CD4-positive, alpha-beta T cell (primary cell): ENCODE measurements at regions not wholly inside any gene's neighbourhood (a gene's known extent, or its start where the extent isn't known, plus 50 kb on each side); places are given as distances from the start of the nearest gene placed in this dataset.

Source experiments
- ATAC-seq: fragments of 200-7000 bp; cut with Tn5 transposase; one replicate; pipeline ENCODE4 v1.10.0; 2022; ENCODE audit warnings: mild to moderate bottlenecking; ENCODE audit not compliant: poor library complexity
- CTCF ChIA-PET: fragments of 350-600 bp; sonication (Branson Sonifier 250); formaldehyde crosslinking; loops from one replicate; lab custom pipeline; 2021; ENCODE audit warnings: antibody characterized with exemption, inconsistent platforms; lab: Charles Lee
- POLR2A ChIA-PET: fragments of 350-600 bp; sonication (Branson Sonifier 250); formaldehyde crosslinking; loops from one replicate; lab custom pipeline; 2021; ENCODE audit warnings: antibody characterized with exemption, inconsistent platforms; lab: Charles Lee
- DNase-seq, 14 experiments: peaks; one replicate each; pipeline ENCODE4 v3.0.0-alpha.2; 2013 to 2020; ENCODE audit warnings: mixed read lengths in 2 of 14
- H3K27ac ChIP-seq, 2 donors: one replicate each; pipeline versions ENCODE4 v1.5.1 to v1.7.0; 2013; ENCODE audit warnings: low read length in 2 of 2, low read depth in 1 of 2, mild to moderate bottlenecking in 1 of 2
- H3K27me3 ChIP-seq, 2 experiments: 1 replicate in 1 of 2; 2 replicates in 1 of 2; pipeline versions ENCODE4 v1.6.1 to v1.7.0; 2013; ENCODE audit warnings: low read length in 2 of 2, control low read depth in 1 of 2, mild to moderate bottlenecking in 1 of 2, moderate library complexity in 1 of 2; ENCODE audit not compliant: insufficient read depth in 2 of 2, control insufficient read depth in 1 of 2
- H3K36me3 ChIP-seq: one replicate; pipeline ENCODE4 v1.6.1; 2013; ENCODE audit warnings: low read length, control low read depth; ENCODE audit not compliant: insufficient read depth
- H3K4me1 ChIP-seq: one replicate; pipeline ENCODE4 v1.6.1; 2013; ENCODE audit warnings: low read length, control low read depth; ENCODE audit not compliant: insufficient read depth
- H3K4me3 ChIP-seq: one replicate; pipeline ENCODE4 v1.5.1; 2013; ENCODE audit warnings: mild to moderate bottlenecking, low read length, moderate library complexity
- H3K9me3 ChIP-seq, 2 experiments: 1 replicate in 1 of 2; 2 replicates in 1 of 2; pipeline versions ENCODE4 v1.6.1 to v1.7.0; 2013; ENCODE audit warnings: low read length in 2 of 2, mild to moderate bottlenecking in 2 of 2, control low read depth in 1 of 2, moderate library complexity in 1 of 2; ENCODE audit not compliant: control insufficient read depth in 1 of 2, insufficient read depth in 1 of 2
- H3K27ac Mint-ChIP-seq: one replicate; pipeline ENCODE4 v1.8.0; 2020; ENCODE audit warnings: mixed read lengths
- H3K27me3 Mint-ChIP-seq: one replicate; pipeline ENCODE4 v1.8.0; 2021; ENCODE audit warnings: mixed read lengths
- H3K36me3 Mint-ChIP-seq: one replicate; pipeline ENCODE4 v1.8.0; 2021; ENCODE audit warnings: low read depth, mixed read lengths
- H3K4me1 Mint-ChIP-seq: one replicate; pipeline ENCODE4 v1.8.0; 2021; ENCODE audit warnings: low read depth, mixed read lengths
- H3K4me3 Mint-ChIP-seq: one replicate; pipeline ENCODE4 v1.8.0; 2020; ENCODE audit warnings: mild to moderate bottlenecking, mixed read lengths
- H3K9me3 Mint-ChIP-seq: one replicate; pipeline ENCODE4 v1.8.0; 2020; ENCODE audit warnings: mixed read lengths
- intact Hi-C, 2 experiments: fragments of 100-400 bp; cut with DNase I in 1 of 2; cut with micrococcal nuclease in 1 of 2; formaldehyde crosslinking; loops; one replicate each; pipeline versions ENCODE4 v1.15.1 to v1.9.0; 2023 to 2025; cut with DNase I, micrococcal nuclease
- TF ChIP-seq, protein P1 (sequence below): fragments of 200-600 bp; IDR thresholded peaks from one replicate; pipeline ENCODE4 v1.8.0; 2022; ENCODE audit warnings: antibody characterized with exemption, mild to moderate bottlenecking

- H3K27me3 ChIP-seq, result no peaks in the 10 kb centered on the region
- Mint-ChIP-seq H3K27ac (no peak overlapping the region), H3K27me3 (no peaks in the 10 kb centered on the region), H3K4me3 (no peak overlapping the region), H3K36me3 (no peaks in the 10 kb centered on the region), H3K9me3 (peaks cover 4% of the 10 kb centered on the region), H3K4me1 (no peaks in the 10 kb centered on the region)
- ATAC-seq, result no peak
- no peak overlapping the region for H3K27ac ChIP-seq
- TF ChIP-seq, protein P1, sequence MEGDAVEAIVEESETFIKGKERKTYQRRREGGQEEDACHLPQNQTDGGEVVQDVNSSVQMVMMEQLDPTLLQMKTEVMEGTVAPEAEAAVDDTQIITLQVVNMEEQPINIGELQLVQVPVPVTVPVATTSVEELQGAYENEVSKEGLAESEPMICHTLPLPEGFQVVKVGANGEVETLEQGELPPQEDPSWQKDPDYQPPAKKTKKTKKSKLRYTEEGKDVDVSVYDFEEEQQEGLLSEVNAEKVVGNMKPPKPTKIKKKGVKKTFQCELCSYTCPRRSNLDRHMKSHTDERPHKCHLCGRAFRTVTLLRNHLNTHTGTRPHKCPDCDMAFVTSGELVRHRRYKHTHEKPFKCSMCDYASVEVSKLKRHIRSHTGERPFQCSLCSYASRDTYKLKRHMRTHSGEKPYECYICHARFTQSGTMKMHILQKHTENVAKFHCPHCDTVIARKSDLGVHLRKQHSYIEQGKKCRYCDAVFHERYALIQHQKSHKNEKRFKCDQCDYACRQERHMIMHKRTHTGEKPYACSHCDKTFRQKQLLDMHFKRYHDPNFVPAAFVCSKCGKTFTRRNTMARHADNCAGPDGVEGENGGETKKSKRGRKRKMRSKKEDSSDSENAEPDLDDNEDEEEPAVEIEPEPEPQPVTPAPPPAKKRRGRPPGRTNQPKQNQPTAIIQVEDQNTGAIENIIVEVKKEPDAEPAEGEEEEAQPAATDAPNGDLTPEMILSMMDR, result no peak
- CTCF ChIA-PET, result no interaction called here
- intact Hi-C loops, result no loop called here
- POLR2A ChIA-PET, result no interaction called here
- no peak for DNase-seq
- no peak overlapping the region for H3K4me3 ChIP-seq
- H3K9me3 ChIP-seq, result no peaks in the 10 kb centered on the region
- H3K36me3 ChIP-seq, result no peaks in the 10 kb centered on the region
- no peaks in the 10 kb centered on the region for H3K4me1 ChIP-seq
Measured at GRCh38 chr2:234189230-234189629, 138.7 kb downstream of the SPP2 start.

DNA sequence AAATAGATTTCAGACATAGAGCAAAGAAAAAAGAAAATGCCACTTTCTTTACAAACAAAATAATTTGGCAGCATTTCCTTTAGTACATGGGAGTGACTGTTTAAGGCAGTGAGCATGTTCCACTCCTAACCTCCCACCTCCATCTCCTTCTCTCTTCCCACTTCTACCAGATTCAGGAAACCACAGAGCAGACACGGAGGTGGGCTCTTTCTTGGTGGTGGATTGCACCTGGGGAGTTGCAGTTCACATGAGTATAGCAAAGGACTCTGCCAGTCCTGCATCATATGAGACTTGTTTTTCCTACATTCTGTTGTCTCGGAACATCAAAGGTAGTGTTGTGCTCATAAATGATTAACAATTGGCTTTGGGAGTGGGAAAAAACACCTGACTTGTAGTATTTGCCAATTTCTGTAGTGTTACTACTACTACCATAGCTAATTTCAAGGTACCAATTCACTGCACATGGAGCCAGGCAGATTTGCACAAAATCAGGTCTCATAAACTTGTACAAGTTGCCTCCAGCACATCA lies 137.2 kb downstream of the SPP2 start:
- Mint-ChIP-seq H3K36me3 (no peaks in the 10 kb centered on the region), H3K27ac (no peak overlapping the region), H3K27me3 (no peaks in the 10 kb centered on the region), H3K9me3 (peaks cover 4% of the 10 kb centered on the region), H3K4me1 (no peaks in the 10 kb centered on the region), H3K4me3 (no peak overlapping the region)
- no peaks in the 10 kb centered on the region for H3K36me3 ChIP-seq
- H3K4me1 ChIP-seq, result no peaks in the 10 kb centered on the region
- TF ChIP-seq, protein P1, result no peak
- ChIA-PET CTCF (no interaction called here), POLR2A (no interaction called here)
- DNase-seq (no peak), ATAC-seq (no peak)
- no peaks in the 10 kb centered on the region for H3K9me3 ChIP-seq
- intact Hi-C loops, result no loop called here
- no peaks in the 10 kb centered on the region for H3K27me3 ChIP-seq
- H3K27ac ChIP-seq, result no peak overlapping the region
- H3K4me3 ChIP-seq, result no peak overlapping the region

DNA sequence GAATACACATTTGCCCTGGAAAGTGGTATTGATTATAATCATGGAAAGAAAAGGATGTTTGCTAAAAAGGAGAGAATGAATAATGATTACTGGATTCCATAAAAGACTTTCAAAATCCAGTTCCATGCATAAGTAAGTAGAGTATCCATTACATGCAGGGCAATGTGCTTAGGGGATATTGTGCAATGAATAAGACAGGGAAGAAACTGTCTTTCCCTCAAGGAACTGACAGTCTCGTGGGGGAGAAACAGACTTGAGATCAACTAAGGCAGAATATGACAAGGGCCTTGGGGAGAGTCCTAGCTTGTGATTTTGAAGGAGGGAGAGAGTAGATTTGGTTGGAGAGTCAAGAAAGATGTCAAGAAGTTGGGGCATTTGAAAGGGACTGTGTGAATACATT lies 130.6 kb downstream of the SPP2 start:
- ChIA-PET CTCF (no interaction called here), POLR2A (no interaction called here)
- Mint-ChIP-seq H3K27ac (no peak overlapping the region), H3K4me3 (no peak overlapping the region), H3K36me3 (no peaks in the 10 kb centered on the region), H3K27me3 (no peaks in the 10 kb centered on the region), H3K4me1 (no peaks in the 10 kb centered on the region), H3K9me3 (peaks cover under 1% of the 10 kb centered on the region)
- Histone ChIP-seq H3K27me3 (no peaks in the 10 kb centered on the region), H3K4me3 (no peak overlapping the region), H3K9me3 (no peaks in the 10 kb centered on the region), H3K4me1 (no peaks in the 10 kb centered on the region), H3K27ac (no peak overlapping the region), H3K36me3 (no peaks in the 10 kb centered on the region)
- intact Hi-C loops, result no loop called here
- ATAC-seq, result no peak
- DNase-seq, result no peak
- TF ChIP-seq, protein P1, result no peak
